HCT116 (cell line): ENCODE measurements at regions not wholly inside any gene's neighbourhood (a gene's known extent, or its start where the extent isn't known, plus 50 kb on each side); places are given as distances from the start of the nearest gene placed in this dataset.

ENCODE experiments used
- ATAC-seq: fragments of 200-7000 bp; cut with Tn5 transposase; 2 replicates; pipeline ENCODE4 v1.9.1; 2020; ENCODE audit warnings: mild to moderate bottlenecking, moderate library complexity
- BruUV-seq: library from RNA; stranded (reverse); fragments of 400-500 nt; replicated peaks from 2 replicates; lab custom pipeline; 2021; lab: Mats Ljungman, UMichigan
- CTCF ChIA-PET: fragments of 300-600 bp; sonication (Branson Sonifier 250); formaldehyde crosslinking; loops from one replicate; lab custom pipeline; 2021; ENCODE audit warnings: antibody characterized with exemption; lab: Charles Lee
- POLR2A ChIA-PET: fragments of 300-600, 350-600 bp; sonication (Branson Sonifier 250); formaldehyde crosslinking; loops from one replicate; lab custom pipeline; 2021; ENCODE audit warnings: antibody characterized with exemption; lab: Charles Lee
- RAD21 ChIA-PET, 2 experiments: fragments of 300-600 bp; sonication (Branson Sonifier 250); formaldehyde crosslinking; loops; one replicate each; lab custom pipeline; 2023; ENCODE audit warnings: low total read pairs in 2 of 2; ENCODE audit not compliant: uncharacterized antibody in 2 of 2, unreplicated experiment in 2 of 2, low non-redundant PET in 1 of 2; lab: Charles Lee
- DNase-seq: peaks from one replicate; pipeline ENCODE4 v3.0.0-alpha.2; 2010; ENCODE audit warnings: low read depth, low spot score
- H2AFZ ChIP-seq: fragments of 200-600 bp; shearing (Covaris generic), sonication (generic); 2 replicates; pipeline ENCODE4 v1.6.1; 2017; ENCODE audit warnings: low read depth, mixed run types, mixed read lengths, antibody characterized with exemption, low read length; ENCODE audit not compliant: poor library complexity, severe bottlenecking
- H3K27ac ChIP-seq: 2 replicates; pipeline ENCODE4 v1.5.1; 2012; ENCODE audit warnings: low read depth, low read length
- H3K27me3 ChIP-seq: fragments of 200-600 bp; sonication (generic); 2 replicates; pipeline ENCODE4 v1.6.1; 2016; ENCODE audit warnings: mixed run types, low read length, mixed read lengths; ENCODE audit not compliant: insufficient read depth
- H3K36me3 ChIP-seq, 2 experiments: fragments of 200-500 bp in 1 of 2; fragments of 200-600 bp in 1 of 2; sonication (Bioruptor generic) in 1 of 2; sonication (generic) in 1 of 2; 2 replicates each; pipeline versions ENCODE4 v1.5.1 to v1.6.1; 2014 to 2016; ENCODE audit warnings: low read length in 2 of 2, inconsistent platforms in 1 of 2, mixed read lengths in 1 of 2, mixed run types in 1 of 2; ENCODE audit not compliant: insufficient read depth in 2 of 2, control insufficient read depth in 1 of 2
- H3K4me1 ChIP-seq, 2 experiments: fragments of 200-600 bp in 1 of 2; sonication (generic) in 1 of 2; 2 replicates each; pipeline versions ENCODE4 v1.5.1 to v1.6.1; 2012 to 2017; ENCODE audit warnings: low read length in 2 of 2, inconsistent platforms in 1 of 2, mild to moderate bottlenecking in 1 of 2, mixed read lengths in 1 of 2, mixed run types in 1 of 2, moderate library complexity in 1 of 2; ENCODE audit not compliant: insufficient read depth in 2 of 2, control insufficient read depth in 1 of 2
- H3K4me2 ChIP-seq: fragments of 200-600 bp; sonication (generic); 2 replicates; pipeline ENCODE4 v1.6.1; 2017; ENCODE audit warnings: mixed run types, low read length, mixed read lengths
- H3K4me3 ChIP-seq, 2 experiments: fragments of 200-600 bp in 1 of 2; sonication (generic) in 1 of 2; replicated peaks in 1 of 2; 2 replicates each; pipeline ENCODE4 v1.5.1; 2011 to 2016; ENCODE audit warnings: low read length in 2 of 2, control low read depth in 1 of 2, low read depth in 1 of 2, mild to moderate bottlenecking in 1 of 2, mixed read lengths in 1 of 2, mixed run types in 1 of 2
- H3K79me2 ChIP-seq: fragments of 200-600 bp; sonication (generic); 2 replicates; pipeline ENCODE4 v1.6.1; 2017; ENCODE audit warnings: mild to moderate bottlenecking, mixed run types, low read length, moderate library complexity, mixed read lengths; ENCODE audit not compliant: insufficient read depth
- H3K9ac ChIP-seq: fragments of 200-600 bp; sonication (generic); 2 replicates; pipeline ENCODE4 v1.6.1; 2016; ENCODE audit warnings: low read length, mixed read lengths
- H3K9me2 ChIP-seq: fragments of 200-600 bp; sonication (generic), shearing (Covaris generic); 2 replicates; pipeline ENCODE4 v1.6.1; 2017; ENCODE audit warnings: mixed run types, mild to moderate bottlenecking, moderate library complexity; ENCODE audit not compliant: insufficient read depth
- H3K9me3 ChIP-seq, 2 experiments: fragments of 200-500 bp in 1 of 2; fragments of 200-600 bp in 1 of 2; sonication (Bioruptor generic) in 1 of 2; sonication (generic) in 1 of 2; 2 replicates each; pipeline ENCODE4 v1.6.1; 2014 to 2017; ENCODE audit warnings: low read length in 2 of 2, mixed read lengths in 2 of 2, inconsistent platforms in 1 of 2, low read depth in 1 of 2, mild to moderate bottlenecking in 1 of 2, mixed run types in 1 of 2, moderate library complexity in 1 of 2; ENCODE audit not compliant: control insufficient read depth in 1 of 2, insufficient read depth in 1 of 2
- H4K20me1 ChIP-seq: fragments of 200-600 bp; sonication (generic), shearing (Covaris generic); 2 replicates; pipeline ENCODE4 v1.6.1; 2017; ENCODE audit warnings: mixed run types, mild to moderate bottlenecking, moderate library complexity; ENCODE audit not compliant: insufficient read depth
- CBX3 ChIP-seq: IDR thresholded peaks from 2 replicates; pipeline ENCODE4 v1.6.1; 2012; ENCODE audit warnings: low read depth
- CEBPB ChIP-seq: IDR thresholded peaks from 2 replicates; pipeline ENCODE4 v1.6.1; 2012; ENCODE audit warnings: low read depth
- CTCF ChIP-seq, 3 experiments: fragments of 200-600 bp in 1 of 3; sonication (generic) in 1 of 3; IDR thresholded peaks in 2 of 3; conservative IDR thresholded peaks in 1 of 3; 2 replicates each; pipeline ENCODE4 v1.5.1; 2012 to 2017; ENCODE audit warnings: low read depth in 2 of 3, low read length in 2 of 3, antibody characterized with exemption in 1 of 3, borderline replicate concordance in 1 of 3, control low read depth in 1 of 3, mild to moderate bottlenecking in 1 of 3, mixed read lengths in 1 of 3, mixed run types in 1 of 3, moderate library complexity in 1 of 3; ENCODE audit not compliant: insufficient read depth in 1 of 3
- EGR1 ChIP-seq: IDR thresholded peaks from 2 replicates; pipeline ENCODE4 v1.6.1; 2012; ENCODE audit warnings: low read depth
- ELF1 ChIP-seq: IDR thresholded peaks from 2 replicates; pipeline ENCODE4 v1.6.1; 2012; ENCODE audit warnings: low read depth, borderline replicate concordance
- EZH2 ChIP-seq: fragments of 200-600 bp; sonication (generic); IDR thresholded peaks from 2 replicates; pipeline ENCODE4 v1.6.1; 2017; ENCODE audit warnings: antibody characterized with exemption, mixed run types
- EZH2phosphoT487 ChIP-seq: fragments of 200-600 bp; IDR thresholded peaks from 2 replicates; pipeline ENCODE4 v1.6.1; 2018; ENCODE audit warnings: antibody characterized with exemption, borderline replicate concordance
- FOSL1 ChIP-seq: IDR thresholded peaks from 2 replicates; pipeline ENCODE4 v1.6.1; 2012; ENCODE audit warnings: low read depth
- JUND ChIP-seq: IDR thresholded peaks from 2 replicates; pipeline ENCODE4 v1.6.1; 2012
- MAX ChIP-seq: IDR thresholded peaks from 2 replicates; pipeline ENCODE4 v1.6.1; 2012
- POLR2AphosphoS5 ChIP-seq: IDR thresholded peaks from 2 replicates; pipeline ENCODE4 v1.6.1; 2011; ENCODE audit warnings: mild to moderate bottlenecking, low read depth, low read length, moderate library complexity
- SIN3A ChIP-seq: IDR thresholded peaks from 2 replicates; pipeline ENCODE4 v1.6.1; 2012; ENCODE audit warnings: low read depth
- SP1 ChIP-seq: IDR thresholded peaks from 2 replicates; pipeline ENCODE4 v1.6.1; 2012; ENCODE audit warnings: low read depth
- SRF ChIP-seq: IDR thresholded peaks from 2 replicates; pipeline ENCODE4 v1.6.1; 2012; ENCODE audit warnings: low read depth
- YY1 ChIP-seq: IDR thresholded peaks from 2 replicates; pipeline ENCODE4 v1.6.1; 2011; ENCODE audit warnings: low read length, low read depth, moderate library complexity, mild to moderate bottlenecking; ENCODE audit not compliant: insufficient replicate concordance; ENCODE audit errors: extremely low read depth
- ZFX ChIP-seq: fragments of 450-650 bp; IDR thresholded peaks from 2 replicates; pipeline ENCODE4 v1.6.1; 2017
- ZNF274 ChIP-seq: fragments of 200-500 bp; sonication (Bioruptor generic); IDR thresholded peaks from 2 replicates; pipeline ENCODE4 v1.6.1; 2014; ENCODE audit warnings: mild to moderate bottlenecking, low read depth, low read length, inconsistent platforms
- intact Hi-C: fragments of 100-400 bp; cut with micrococcal nuclease; formaldehyde crosslinking; loops from 2 replicates; pipeline ENCODE4 v1.10.0; 2022
- TF ChIP-seq, protein P1 (sequence below): IDR thresholded peaks from 2 replicates; pipeline ENCODE4 v1.6.1; 2012; ENCODE audit warnings: low read depth
- TF ChIP-seq, protein P2 (sequence below): IDR thresholded peaks from 2 replicates; pipeline ENCODE4 v1.6.1; 2011; ENCODE audit warnings: mild to moderate bottlenecking, low read length, moderate library complexity; ENCODE audit not compliant: insufficient replicate concordance; ENCODE audit errors: extremely low read depth
- TF ChIP-seq, protein P3 (sequence below): IDR thresholded peaks from 2 replicates; pipeline ENCODE4 v1.6.1; 2012

- H2AFZ ChIP-seq: no peak overlapping the region
- no peak overlapping the region for H3K4me3 ChIP-seq
- no peak overlapping the region for H3K4me2 ChIP-seq
- ChIA-PET CTCF (no interaction called here), POLR2A (no interaction called here), RAD21 (no interaction called here)
- H3K27me3 ChIP-seq: peaks cover 28% of the 10 kb centered on the region
- H3K9me2 ChIP-seq: no peaks in the 10 kb centered on the region
- no peaks in the 10 kb centered on the region for H3K4me1 ChIP-seq
- H3K36me3 ChIP-seq: no peaks in the 10 kb centered on the region
- no peak overlapping the region for H3K27ac ChIP-seq
- ATAC-seq (no peak), DNase-seq (no peak)
- BruUV-seq: no TSS peak
- H4K20me1 ChIP-seq: no peaks in the 10 kb centered on the region
- H3K9ac ChIP-seq: no peak overlapping the region
- TF ChIP-seq SIN3A (no peak), CEBPB (no peak), CTCF (IDR thresholded peaks at IDR 0.05 in 2 of 3, conservative IDR thresholded peaks at IDR 0.05 in 1 of 3; ENCODE audit: borderline replicate concordance in 1 of 3, insufficient read depth in 1 of 3, low read depth in 2 of 3, low read length in 2 of 3) (no peak), YY1 (no peak), FOSL1 (no peak), EZH2 (no peak), ELF1 (no peak), SRF (no peak), POLR2AphosphoS5 (no peak), JUND (no peak), EGR1 (no peak), SP1 (no peak), CBX3 (no peak), ZNF274 (no peak), EZH2phosphoT487 (no peak), ZFX (no peak), MAX (no peak)
- TF ChIP-seq, protein P1, sequence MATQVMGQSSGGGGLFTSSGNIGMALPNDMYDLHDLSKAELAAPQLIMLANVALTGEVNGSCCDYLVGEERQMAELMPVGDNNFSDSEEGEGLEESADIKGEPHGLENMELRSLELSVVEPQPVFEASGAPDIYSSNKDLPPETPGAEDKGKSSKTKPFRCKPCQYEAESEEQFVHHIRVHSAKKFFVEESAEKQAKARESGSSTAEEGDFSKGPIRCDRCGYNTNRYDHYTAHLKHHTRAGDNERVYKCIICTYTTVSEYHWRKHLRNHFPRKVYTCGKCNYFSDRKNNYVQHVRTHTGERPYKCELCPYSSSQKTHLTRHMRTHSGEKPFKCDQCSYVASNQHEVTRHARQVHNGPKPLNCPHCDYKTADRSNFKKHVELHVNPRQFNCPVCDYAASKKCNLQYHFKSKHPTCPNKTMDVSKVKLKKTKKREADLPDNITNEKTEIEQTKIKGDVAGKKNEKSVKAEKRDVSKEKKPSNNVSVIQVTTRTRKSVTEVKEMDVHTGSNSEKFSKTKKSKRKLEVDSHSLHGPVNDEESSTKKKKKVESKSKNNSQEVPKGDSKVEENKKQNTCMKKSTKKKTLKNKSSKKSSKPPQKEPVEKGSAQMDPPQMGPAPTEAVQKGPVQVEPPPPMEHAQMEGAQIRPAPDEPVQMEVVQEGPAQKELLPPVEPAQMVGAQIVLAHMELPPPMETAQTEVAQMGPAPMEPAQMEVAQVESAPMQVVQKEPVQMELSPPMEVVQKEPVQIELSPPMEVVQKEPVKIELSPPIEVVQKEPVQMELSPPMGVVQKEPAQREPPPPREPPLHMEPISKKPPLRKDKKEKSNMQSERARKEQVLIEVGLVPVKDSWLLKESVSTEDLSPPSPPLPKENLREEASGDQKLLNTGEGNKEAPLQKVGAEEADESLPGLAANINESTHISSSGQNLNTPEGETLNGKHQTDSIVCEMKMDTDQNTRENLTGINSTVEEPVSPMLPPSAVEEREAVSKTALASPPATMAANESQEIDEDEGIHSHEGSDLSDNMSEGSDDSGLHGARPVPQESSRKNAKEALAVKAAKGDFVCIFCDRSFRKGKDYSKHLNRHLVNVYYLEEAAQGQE: no peak
- TF ChIP-seq, protein P2, sequence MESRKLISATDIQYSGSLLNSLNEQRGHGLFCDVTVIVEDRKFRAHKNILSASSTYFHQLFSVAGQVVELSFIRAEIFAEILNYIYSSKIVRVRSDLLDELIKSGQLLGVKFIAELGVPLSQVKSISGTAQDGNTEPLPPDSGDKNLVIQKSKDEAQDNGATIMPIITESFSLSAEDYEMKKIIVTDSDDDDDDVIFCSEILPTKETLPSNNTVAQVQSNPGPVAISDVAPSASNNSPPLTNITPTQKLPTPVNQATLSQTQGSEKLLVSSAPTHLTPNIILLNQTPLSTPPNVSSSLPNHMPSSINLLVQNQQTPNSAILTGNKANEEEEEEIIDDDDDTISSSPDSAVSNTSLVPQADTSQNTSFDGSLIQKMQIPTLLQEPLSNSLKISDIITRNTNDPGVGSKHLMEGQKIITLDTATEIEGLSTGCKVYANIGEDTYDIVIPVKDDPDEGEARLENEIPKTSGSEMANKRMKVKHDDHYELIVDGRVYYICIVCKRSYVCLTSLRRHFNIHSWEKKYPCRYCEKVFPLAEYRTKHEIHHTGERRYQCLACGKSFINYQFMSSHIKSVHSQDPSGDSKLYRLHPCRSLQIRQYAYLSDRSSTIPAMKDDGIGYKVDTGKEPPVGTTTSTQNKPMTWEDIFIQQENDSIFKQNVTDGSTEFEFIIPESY: no peak
- TF ChIP-seq, protein P3, sequence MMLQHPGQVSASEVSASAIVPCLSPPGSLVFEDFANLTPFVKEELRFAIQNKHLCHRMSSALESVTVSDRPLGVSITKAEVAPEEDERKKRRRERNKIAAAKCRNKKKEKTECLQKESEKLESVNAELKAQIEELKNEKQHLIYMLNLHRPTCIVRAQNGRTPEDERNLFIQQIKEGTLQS: no peak
- no peaks in the 10 kb centered on the region for H3K9me3 ChIP-seq
- H3K79me2 ChIP-seq: no peaks in the 10 kb centered on the region
- intact Hi-C loops: no loop called here
Observed at GRCh38 chr15:85892232-85892631, 97.5 kb upstream of the KLHL25 start.
